Bronchial epithelial cell (primary cell): ENCODE measurements at regions not wholly inside any gene's neighbourhood (a gene's known extent, or its start where the extent isn't known, plus 50 kb on each side); places are given as distances from the start of the nearest gene placed in this dataset.

Source experiments
- DNase-seq: peaks from one replicate; pipeline ENCODE4 v3.0.0-alpha.2; 2010; ENCODE audit warnings: low read depth
- FAIRE-seq: peaks from 2 replicates; lab custom pipeline; 2011; peaks lifted over from hg19 to GRCh38; lab: Jason Lieb, UNC
- H3K27me3 ChIP-seq: 2 replicates; pipeline ENCODE4 v1.5.1; 2011; ENCODE audit warnings: low read length; ENCODE audit not compliant: control insufficient read depth, insufficient read depth
- H3K36me3 ChIP-seq: 2 replicates; pipeline ENCODE4 v1.5.1; 2011; ENCODE audit warnings: low read length; ENCODE audit not compliant: control insufficient read depth, insufficient read depth
- H3K4me3 ChIP-seq: 2 replicates; pipeline ENCODE4 v1.5.1; 2011; ENCODE audit warnings: mild to moderate bottlenecking, low read depth, low read length, control low read depth
- CTCF ChIP-seq: IDR thresholded peaks from 2 replicates; pipeline ENCODE4 v1.5.1; 2011; ENCODE audit warnings: mild to moderate bottlenecking, moderate library complexity, low read length, control low read depth, inconsistent platforms; ENCODE audit not compliant: insufficient read depth, severe bottlenecking

GRCh38 chr1:110750562-110750961 is 75.8 kb upstream of the KCNA3 start:
- DNase-seq, result no peak
- Histone ChIP-seq H3K4me3 (no peak overlapping the region), H3K27me3 (no peaks in the 10 kb centered on the region), H3K36me3 (no peaks in the 10 kb centered on the region)
- no peak for FAIRE-seq
- no peak for TF ChIP-seq CTCF

DNA sequence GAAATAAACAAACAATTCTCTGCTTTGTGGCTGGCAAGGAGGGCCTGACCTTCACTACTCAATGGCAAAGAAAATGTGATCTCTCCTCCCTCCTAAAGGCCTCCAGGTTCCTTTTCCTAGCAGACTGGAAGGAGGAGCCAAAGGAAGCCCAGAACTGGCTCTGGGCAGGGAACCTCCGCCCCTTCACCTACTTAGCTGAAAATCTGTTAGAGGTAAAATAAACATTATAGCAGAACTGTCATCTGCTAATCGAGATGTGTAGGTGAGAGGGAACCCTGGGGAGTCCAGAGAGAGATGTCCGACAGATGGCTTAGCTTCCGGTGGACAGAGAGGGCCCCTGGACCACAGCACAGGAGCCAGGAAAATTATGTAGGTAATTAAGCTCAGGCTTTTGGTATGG is 75.2 kb upstream of the KCNA3 start:
- Histone ChIP-seq H3K27me3 (no peaks in the 10 kb centered on the region), H3K36me3 (no peaks in the 10 kb centered on the region), H3K4me3 (no peak overlapping the region)
- no peak for DNase-seq
- no peak for TF ChIP-seq CTCF
- FAIRE-seq, result no peak

DNA sequence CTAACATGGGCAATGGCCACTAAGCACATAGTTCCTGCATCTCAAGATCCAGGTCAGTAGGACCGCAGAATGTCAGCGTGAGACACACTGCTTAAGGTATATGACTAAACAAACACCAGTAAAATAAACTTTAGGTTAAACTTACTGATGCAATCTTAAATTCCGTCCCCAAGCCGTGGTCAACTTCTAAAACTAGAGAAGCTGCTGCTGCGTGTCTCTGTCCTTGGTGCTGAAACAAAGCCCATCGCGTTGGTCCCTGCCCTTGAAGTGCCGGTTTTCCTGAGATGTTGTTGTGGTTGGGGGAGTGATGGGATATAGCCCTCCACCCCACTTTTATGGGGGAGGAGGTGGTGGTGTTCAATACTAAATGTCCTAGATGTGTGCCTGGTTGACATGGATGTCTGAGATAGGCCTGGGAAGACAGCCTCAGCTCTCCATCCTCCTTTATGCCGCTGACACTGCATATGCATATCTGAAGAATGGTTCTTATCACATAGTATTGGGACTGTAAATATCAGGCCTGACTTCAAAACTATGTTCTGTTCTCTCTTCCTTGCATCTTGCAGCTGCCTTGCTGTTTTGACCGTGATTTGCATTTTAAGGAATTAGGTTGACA is 72.0 kb upstream of the KCNA3 start:
- DNase-seq, result peak; percentile 37
- FAIRE-seq, result no peak
- H3K4me3 ChIP-seq, result no peak overlapping the region
- no peak for TF ChIP-seq CTCF
- H3K36me3 ChIP-seq, result no peaks in the 10 kb centered on the region
- no peaks in the 10 kb centered on the region for H3K27me3 ChIP-seq

DNA sequence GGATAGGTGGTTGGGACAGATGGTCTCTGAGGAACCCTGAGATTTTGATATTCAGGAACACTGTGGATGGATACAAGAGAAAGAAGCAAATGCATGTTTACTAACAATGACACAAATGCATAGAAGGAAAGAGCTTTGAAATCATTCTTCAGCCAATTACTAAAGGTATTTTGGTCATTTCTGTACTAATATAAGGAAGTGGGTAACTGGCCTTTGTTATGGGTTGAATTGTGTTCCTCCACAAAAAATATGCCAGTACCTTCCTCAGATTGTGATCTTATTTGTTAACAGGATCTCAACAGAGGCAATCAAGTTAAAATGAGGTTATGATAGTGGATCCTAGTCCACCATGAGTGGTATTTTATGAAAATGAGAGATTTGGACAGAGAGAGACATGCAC is 68.7 kb upstream of the KCNA3 start:
- Histone ChIP-seq H3K36me3 (no peaks in the 10 kb centered on the region), H3K27me3 (no peaks in the 10 kb centered on the region), H3K4me3 (no peak overlapping the region)
- no peak for TF ChIP-seq CTCF
- DNase-seq, result no peak
- FAIRE-seq, result no peak

GRCh38 chr1:110736900-110737605 is 62.3 kb upstream of the KCNA3 start:
- FAIRE-seq (no peak), DNase-seq (no peak)
- no peak for TF ChIP-seq CTCF
- no peaks in the 10 kb centered on the region for H3K27me3 ChIP-seq
- no peaks in the 10 kb centered on the region for H3K36me3 ChIP-seq
- H3K4me3 ChIP-seq, result no peak overlapping the region
